HepG2 (cell line): ENCODE measurements at regions not wholly inside any gene's neighbourhood (a gene's known extent, or its start where the extent isn't known, plus 50 kb on each side); places are given as distances from the start of the nearest gene placed in this dataset.

ENCODE experiments used
- ATAC-seq: fragments of 200-7000 bp; cut with Tn5 transposase; 3 replicates; pipeline ENCODE4 v1.9.1; 2020; ENCODE audit warnings: mild to moderate bottlenecking, moderate library complexity
- BruUV-seq: library from RNA; stranded (reverse); fragments of 400-500 nt; replicated peaks from 2 replicates; lab custom pipeline; 2021; lab: Mats Ljungman, UMichigan
- CTCF ChIA-PET: fragments of 300-600 bp; formaldehyde crosslinking; extraction: SDS; loops from one replicate; lab custom pipeline; 2021; ENCODE audit warnings: low total read pairs, inconsistent platforms, low intra/inter-chr PET ratio; lab: Yijun Ruan, JAX
- POLR2A ChIA-PET: fragments of 350-600 bp; sonication (Branson Sonifier 250); formaldehyde crosslinking; loops from one replicate; lab custom pipeline; 2020; ENCODE audit warnings: antibody characterized with exemption, inconsistent platforms; lab: Yijun Ruan, JAX
- DNase-seq: peaks from one replicate; pipeline ENCODE4 v3.0.0-alpha.2; 2015; ENCODE audit warnings: low spot score
- FAIRE-seq: peaks from 3 replicates; lab custom pipeline; 2011; peaks lifted over from hg19 to GRCh38; lab: Jason Lieb, UNC
- H2AFZ ChIP-seq: one replicate; pipeline ENCODE4 v1.6.1; 2011; ENCODE audit warnings: low read length, inconsistent platforms
- H3K27ac ChIP-seq: fragments of 300-600 bp; 3 replicates; pipeline ENCODE4 v1.8.0; 2011; ENCODE audit warnings: mixed run types, mild to moderate bottlenecking, mixed read lengths, low read length, inconsistent platforms; ENCODE audit not compliant: insufficient read depth; ENCODE audit errors: extremely low read length
- H3K27me3 ChIP-seq, 2 experiments: fragments of 200-600 bp in 1 of 2; 2 replicates in 1 of 2; 3 replicates in 1 of 2; pipeline versions ENCODE4 v1.6.0 to v1.8.0; 2011; ENCODE audit warnings: low read length in 2 of 2, mild to moderate bottlenecking in 2 of 2, moderate library complexity in 2 of 2, inconsistent platforms in 1 of 2; ENCODE audit not compliant: insufficient read depth in 2 of 2, control insufficient read depth in 1 of 2
- H3K36me3 ChIP-seq, 2 experiments: fragments of 200-600 bp in 1 of 2; replicated peaks in 1 of 2; 2 replicates in 1 of 2; 3 replicates in 1 of 2; pipeline versions ENCODE4 v1.5.1 to v1.8.0; 2011; ENCODE audit warnings: low read length in 2 of 2, inconsistent platforms in 1 of 2; ENCODE audit not compliant: insufficient read depth in 2 of 2, control insufficient read depth in 1 of 2
- H3K4me1 ChIP-seq: 2 replicates; pipeline ENCODE4 v1.5.1; 2012; ENCODE audit warnings: low read length, inconsistent platforms; ENCODE audit not compliant: insufficient read depth
- H3K4me2 ChIP-seq: 2 replicates; pipeline ENCODE4 v1.6.0; 2011; ENCODE audit warnings: low read depth, low read length, inconsistent platforms
- H3K4me3 ChIP-seq, 3 experiments: fragments of 200-600 bp in 1 of 3; sonication (generic), shearing (Covaris generic) in 1 of 3; replicated peaks in 1 of 3; 2 replicates each; pipeline ENCODE4 v1.5.1; 2011 to 2016; ENCODE audit warnings: low read length in 3 of 3, inconsistent platforms in 2 of 3, low read depth in 2 of 3, mild to moderate bottlenecking in 2 of 3, control low read depth in 1 of 3, mixed read lengths in 1 of 3; ENCODE audit not compliant: insufficient read depth in 1 of 3
- H3K79me2 ChIP-seq: one replicate; pipeline ENCODE4 v1.6.1; 2011; ENCODE audit warnings: low read length, inconsistent platforms; ENCODE audit not compliant: insufficient read depth
- H3K9ac ChIP-seq: 2 replicates; pipeline ENCODE4 v1.6.0; 2011; ENCODE audit warnings: mild to moderate bottlenecking, low read depth, low read length, inconsistent platforms; ENCODE audit not compliant: insufficient read depth
- H3K9me3 ChIP-seq: 2 replicates; pipeline ENCODE4 v1.5.1; 2012; ENCODE audit warnings: mild to moderate bottlenecking, low read length
- H4K20me1 ChIP-seq: 2 replicates; pipeline ENCODE4 v1.6.0; 2011; ENCODE audit warnings: inconsistent platforms, mild to moderate bottlenecking, low read length, moderate library complexity; ENCODE audit not compliant: insufficient read depth
- KDM6A ChIP-seq: IDR thresholded peaks from 2 replicates; pipeline ENCODE4 v1.6.1; 2016; ENCODE audit warnings: low read depth
- MAFF ChIP-seq: IDR thresholded peaks from 2 replicates; pipeline ENCODE4 v1.6.1; 2011; ENCODE audit warnings: low read depth, low read length, improper control_type of control experiment
- MAFK ChIP-seq, 2 experiments: IDR thresholded peaks in 1 of 2; conservative IDR thresholded peaks in 1 of 2; 2 replicates each; pipeline ENCODE4 v1.6.1; 2011; ENCODE audit warnings: improper control_type of control experiment in 2 of 2, low read length in 2 of 2
- NFRKB ChIP-seq: fragments of 450-650 bp; IDR thresholded peaks from 2 replicates; pipeline ENCODE4 v1.6.1; 2017
- TP53 ChIP-seq: sonication (generic); formaldehyde crosslinking; conservative IDR thresholded peaks from 2 replicates; pipeline ENCODE4 v1.4.0; 2020; ENCODE audit warnings: missing genetic modification reagents
- ZNF121 ChIP-seq: sonication (generic); formaldehyde crosslinking; IDR thresholded peaks from 2 replicates; pipeline ENCODE4 v1.5.0; 2020; ENCODE audit warnings: mild to moderate bottlenecking, missing genetic modification reagents
- ZNF282 ChIP-seq: fragments of 450-650 bp; IDR thresholded peaks from 2 replicates; pipeline ENCODE4 v1.6.1; 2018; ENCODE audit not compliant: partially characterized antibody
- WGBS: methylation state at CpG from one replicate; pipeline ENCODE4 v1.1.6; 2017; ENCODE audit warnings: low lambda C conversion rate; 5-methylcytosine and 5-hydroxymethylcytosine counted together
- in situ Hi-C: cut with HindIII; loops from 2 replicates; pipeline ENCODE4 v1.10.0; 2017; ENCODE audit warnings: low pct_unique_long_range_greater_than_20kb; ENCODE audit not compliant: extremely low pct_ligation_motif_present
- intact Hi-C: fragments of 100-400 bp; cut with micrococcal nuclease; formaldehyde crosslinking; loops from one replicate; pipeline ENCODE4 v1.10.0; 2022; ENCODE audit not compliant: unreplicated experiment

GRCh38 chr13:83943530-83944279, 61.4 kb upstream of the SLITRK1 start:
- Histone ChIP-seq H3K4me2 (no peak overlapping the region), H3K27ac (no peak overlapping the region), H3K4me1 (no peaks in the 10 kb centered on the region), H3K79me2 (no peaks in the 10 kb centered on the region), H3K27me3 (no peaks in the 10 kb centered on the region), H4K20me1 (no peaks in the 10 kb centered on the region), H3K36me3 (no peaks in the 10 kb centered on the region), H3K4me3 (no peak overlapping the region), H3K9ac (no peak overlapping the region), H3K9me3 (peaks cover 10% of the 10 kb centered on the region)
- 1% methylated on average over 6 of the region's 6 CpGs for WGBS
- POLR2A ChIA-PET, result no interaction called here
- in situ Hi-C loops (no loop called here), intact Hi-C loops (no loop called here)
- BruUV-seq, result no TSS peak
- ATAC-seq (no peak), DNase-seq (peak; percentile 0)
- TF ChIP-seq MAFF, result peak; percentile 78; the same call in 1 of the 2 replicates
- no peak for TF ChIP-seq ZNF121 (CRISPR knock-in tag)
- TF ChIP-seq MAFK (conservative IDR thresholded peaks at IDR 0.05 in 1 of 2, IDR thresholded peaks at IDR 0.05 in 1 of 2; ENCODE audit: low read length in 2 of 2), result peak; percentile 61 to 81
- no peak for TF ChIP-seq ZNF282
- TF ChIP-seq KDM6A (CRISPR knock-in tag), result no peak
- TF ChIP-seq, all 625 proteins: peak for 2
- no peak for FAIRE-seq
- H2AFZ ChIP-seq, result no peak overlapping the region
- CTCF ChIA-PET, result no interaction called here

- 42% methylated on average over 4 of the region's 4 CpGs for whole genome bisulfite sequencing
- Histone ChIP-seq H3K36me3 (no peaks in the 10 kb centered on the region), H3K79me2 (no peaks in the 10 kb centered on the region), H2AFZ (peak overlapping the region; percentile 19), H3K4me2 (no peak overlapping the region), H3K4me1 (no peaks in the 10 kb centered on the region), H3K9ac (no peak overlapping the region), H3K9me3 (peaks cover 10% of the 10 kb centered on the region), H3K27me3 (no peaks in the 10 kb centered on the region), H3K27ac (no peak overlapping the region), H4K20me1 (no peaks in the 10 kb centered on the region), H3K4me3 (no peak overlapping the region)
- no TSS peak for BruUV-seq
- ATAC-seq, result no peak
- in situ Hi-C loops (no loop called here), intact Hi-C loops (no loop called here)
- peak; percentile 13 for DNase-seq
- ChIA-PET POLR2A (no interaction called here), CTCF (no interaction called here)
- TF ChIP-seq NFRKB (no peak), TP53 (CRISPR knock-in tag) (peak; percentile 97)
- no peak for FAIRE-seq
These were observed 59.5 kb upstream of the SLITRK1 start for GRCh38 chr13:83941701-83942335.
